ENCODE measurements at regions not wholly inside any gene's neighbourhood (a gene's known extent, or its start where the extent isn't known, plus 50 kb on each side); places are given as distances from the start of the nearest gene placed in this dataset.
"Not testable (repeated sequence)": the region's sequence is repeated elsewhere in the genome, so short reads cannot be mapped to it uniquely, and the experiment has no call there.

- no peak for DNase-seq (ENCODE audit: insufficient read length, low spot score)
- TF ChIP-seq POLR2AphosphoS5 (IDR thresholded peaks at IDR 0.05; ENCODE audit: low read depth, low read length), result no peak
- TF ChIP-seq POU2F2 (IDR thresholded peaks at IDR 0.05; ENCODE audit: low read depth, low read length), result no peak
- no peak for TF ChIP-seq PAX5 (IDR thresholded peaks at IDR 0.05; ENCODE audit: insufficient read depth, low read length, severe bottlenecking)
- no peak for FAIRE-seq
These were observed 771.4 kb upstream of the MMS22L start for GRCh38 chr6:98054453-98054852.

DNA sequence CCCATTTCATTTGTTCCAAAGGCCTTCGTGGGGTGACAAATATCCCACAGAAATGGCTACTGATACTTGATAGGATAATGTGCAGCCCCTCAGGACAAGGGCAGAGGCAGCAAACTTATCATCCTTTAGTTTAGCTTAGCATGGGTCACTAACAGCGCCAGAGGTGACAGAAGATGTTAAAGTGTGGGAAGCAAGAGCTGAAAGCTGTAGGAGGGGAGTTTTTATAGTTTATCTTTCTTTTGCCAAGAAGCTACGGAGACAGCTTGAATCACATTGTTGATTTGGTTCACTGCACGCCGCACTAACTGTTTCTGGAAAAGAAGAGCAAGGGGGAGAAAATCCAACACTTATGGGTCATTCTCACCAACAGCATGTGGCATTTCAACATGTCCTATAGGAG is 773.9 kb upstream of the MMS22L start:
- no peak for FAIRE-seq
- no peak for DNase-seq (ENCODE audit: insufficient read length, low spot score)
- TF ChIP-seq SPI1 (IDR thresholded peaks at IDR 0.05; ENCODE audit: low read depth, low read length) (no peak), TAF1 (IDR thresholded peaks at IDR 0.05; ENCODE audit: low read depth, low read length) (no peak), POU2F2 (IDR thresholded peaks at IDR 0.05; ENCODE audit: low read depth, low read length) (no peak), POLR2A (IDR thresholded peaks at IDR 0.05; ENCODE audit: low read depth, low read length) (no peak), PAX5 (IDR thresholded peaks at IDR 0.05; ENCODE audit: insufficient read depth, low read length, severe bottlenecking) (no peak), POLR2AphosphoS5 (IDR thresholded peaks at IDR 0.05; ENCODE audit: low read depth, low read length) (no peak)

- TF ChIP-seq POLR2A (IDR thresholded peaks at IDR 0.05; ENCODE audit: low read depth, low read length), result no peak
- no peak for FAIRE-seq
- no peak for DNase-seq (ENCODE audit: insufficient read length, low spot score)
These were observed 767.0 kb upstream of the POU3F2 start for GRCh38 chr6:98067375-98067774.

- not testable (repeated sequence) for FAIRE-seq; DNase-seq (ENCODE audit: insufficient read length, low spot score)
These were observed 745.8 kb upstream of the POU3F2 start for GRCh38 chr6:98088537-98088936.

- TF ChIP-seq POU2F2 (IDR thresholded peaks at IDR 0.05; ENCODE audit: low read depth, low read length) (no peak), PAX5 (IDR thresholded peaks at IDR 0.05; ENCODE audit: insufficient read depth, low read length, severe bottlenecking) (no peak), SPI1 (IDR thresholded peaks at IDR 0.05; ENCODE audit: low read depth, low read length) (no peak), TAF1 (IDR thresholded peaks at IDR 0.05; ENCODE audit: low read depth, low read length) (no peak), POLR2A (IDR thresholded peaks at IDR 0.05; ENCODE audit: low read depth, low read length) (no peak), POLR2AphosphoS5 (IDR thresholded peaks at IDR 0.05; ENCODE audit: low read depth, low read length) (no peak)
- FAIRE-seq, result no peak
- DNase-seq (ENCODE audit: insufficient read length, low spot score), result no peak
These were observed 742.0 kb upstream of the POU3F2 start for GRCh38 chr6:98092331-98092730.

DNA sequence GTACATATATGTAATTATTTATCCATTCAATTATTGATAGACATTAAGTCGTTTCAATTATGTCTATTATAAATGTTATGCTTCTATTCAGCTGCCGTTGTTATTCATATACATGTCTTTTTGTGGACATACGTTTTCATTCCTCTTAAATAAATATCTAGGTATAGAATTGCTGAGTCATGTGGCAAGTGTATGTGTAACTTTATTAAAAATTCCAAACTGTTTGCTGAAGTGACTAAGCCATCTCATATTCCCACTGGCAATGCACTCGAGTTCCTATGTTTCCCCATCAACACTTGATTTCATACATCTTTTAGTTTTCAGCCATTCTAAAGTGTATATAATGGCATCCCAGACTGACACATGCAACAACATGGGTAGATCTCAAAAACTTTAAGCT is 739.7 kb upstream of the POU3F2 start:
- FAIRE-seq, result no peak
- DNase-seq (ENCODE audit: insufficient read length, low spot score), result no peak
- TF ChIP-seq POLR2AphosphoS5 (IDR thresholded peaks at IDR 0.05; ENCODE audit: low read depth, low read length), result no peak
- TF ChIP-seq POU2F2 (IDR thresholded peaks at IDR 0.05; ENCODE audit: low read depth, low read length), result no peak
- TF ChIP-seq TAF1 (IDR thresholded peaks at IDR 0.05; ENCODE audit: low read depth, low read length), result no peak
- no peak for TF ChIP-seq PAX5 (IDR thresholded peaks at IDR 0.05; ENCODE audit: insufficient read depth, low read length, severe bottlenecking)
- no peak for TF ChIP-seq POLR2A (IDR thresholded peaks at IDR 0.05; ENCODE audit: low read depth, low read length)
- TF ChIP-seq SPI1 (IDR thresholded peaks at IDR 0.05; ENCODE audit: low read depth, low read length), result no peak

DNA sequence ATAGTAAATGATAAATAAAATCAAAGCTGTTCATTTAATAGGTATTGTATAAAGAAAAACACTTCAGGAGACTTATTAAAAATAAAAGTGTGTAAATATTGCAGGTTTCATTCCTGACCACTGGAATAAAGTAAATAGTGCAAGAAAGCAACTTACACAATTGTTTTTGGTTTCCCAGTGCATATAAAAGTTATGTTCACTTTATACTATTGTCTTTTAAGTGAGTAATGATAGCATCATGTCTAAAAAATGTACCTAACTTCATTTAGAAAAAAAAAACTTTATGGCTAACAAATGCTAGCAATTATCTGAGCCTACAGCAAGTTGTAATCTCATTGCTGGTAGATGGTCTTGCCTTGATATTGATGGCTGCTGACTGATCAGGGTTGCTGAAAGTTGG is 726.6 kb upstream of the POU3F2 start:
- DNase-seq (ENCODE audit: insufficient read length, low spot score) (no peak), FAIRE-seq (no peak)
- TF ChIP-seq TAF1 (IDR thresholded peaks at IDR 0.05; ENCODE audit: low read depth, low read length) (no peak), POU2F2 (IDR thresholded peaks at IDR 0.05; ENCODE audit: low read depth, low read length) (no peak), POLR2AphosphoS5 (IDR thresholded peaks at IDR 0.05; ENCODE audit: low read depth, low read length) (no peak), SPI1 (IDR thresholded peaks at IDR 0.05; ENCODE audit: low read depth, low read length) (no peak), POLR2A (IDR thresholded peaks at IDR 0.05; ENCODE audit: low read depth, low read length) (no peak), PAX5 (IDR thresholded peaks at IDR 0.05; ENCODE audit: insufficient read depth, low read length, severe bottlenecking) (no peak)

DNA sequence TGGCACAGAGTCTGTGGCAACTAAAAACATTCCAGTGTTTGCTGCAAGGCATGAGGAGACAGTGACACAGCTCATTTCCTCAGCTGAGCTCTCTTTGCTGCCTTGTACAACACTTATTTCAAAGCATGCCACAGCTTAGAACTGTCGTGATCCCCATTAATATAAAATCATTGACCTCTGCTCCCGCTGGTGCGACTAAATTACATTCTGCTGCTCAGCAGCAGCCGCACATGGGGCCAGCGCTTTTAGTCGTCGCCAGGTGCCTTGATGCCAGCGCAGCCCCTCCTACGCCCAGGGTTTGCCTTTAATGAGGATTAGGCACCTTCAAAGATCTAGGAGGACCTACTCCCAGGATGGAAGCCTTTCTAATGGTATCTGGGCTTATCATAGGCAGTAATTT is 717.9 kb upstream of the POU3F2 start:
- no peak for DNase-seq (ENCODE audit: insufficient read length, low spot score)
- no peak for FAIRE-seq
- TF ChIP-seq PAX5 (IDR thresholded peaks at IDR 0.05; ENCODE audit: insufficient read depth, low read length, severe bottlenecking) (no peak), TAF1 (IDR thresholded peaks at IDR 0.05; ENCODE audit: low read depth, low read length) (no peak), SPI1 (IDR thresholded peaks at IDR 0.05; ENCODE audit: low read depth, low read length) (no peak), POU2F2 (IDR thresholded peaks at IDR 0.05; ENCODE audit: low read depth, low read length) (no peak), POLR2AphosphoS5 (IDR thresholded peaks at IDR 0.05; ENCODE audit: low read depth, low read length) (no peak), POLR2A (IDR thresholded peaks at IDR 0.05; ENCODE audit: low read depth, low read length) (no peak)

DNA sequence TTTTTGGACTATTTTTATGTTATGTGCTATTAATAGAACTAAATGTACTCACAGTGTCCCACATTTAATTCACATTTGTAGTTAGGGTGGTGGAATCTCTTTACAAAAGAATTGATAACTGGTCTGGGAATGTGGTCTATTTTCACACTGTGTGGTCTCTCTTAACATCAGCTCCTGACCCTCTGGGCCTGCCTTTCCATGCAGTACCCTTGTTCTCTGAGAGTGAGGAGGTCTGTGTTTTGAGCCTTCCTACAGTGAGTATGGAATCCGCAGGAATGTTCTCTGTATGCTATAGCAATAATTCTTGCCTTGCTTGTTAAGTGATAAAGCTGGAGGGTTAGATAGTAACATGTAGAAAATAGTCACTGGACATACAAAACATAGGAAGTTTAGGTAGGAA is 717.3 kb upstream of the POU3F2 start:
- DNase-seq (ENCODE audit: insufficient read length, low spot score) (no peak), FAIRE-seq (no peak)
- TF ChIP-seq POLR2AphosphoS5 (IDR thresholded peaks at IDR 0.05; ENCODE audit: low read depth, low read length), result no peak
- no peak for TF ChIP-seq SPI1 (IDR thresholded peaks at IDR 0.05; ENCODE audit: low read depth, low read length)
- TF ChIP-seq TAF1 (IDR thresholded peaks at IDR 0.05; ENCODE audit: low read depth, low read length), result no peak
- TF ChIP-seq PAX5 (IDR thresholded peaks at IDR 0.05; ENCODE audit: insufficient read depth, low read length, severe bottlenecking), result no peak
- TF ChIP-seq POLR2A (IDR thresholded peaks at IDR 0.05; ENCODE audit: low read depth, low read length), result no peak
- TF ChIP-seq POU2F2 (IDR thresholded peaks at IDR 0.05; ENCODE audit: low read depth, low read length), result no peak

DNA sequence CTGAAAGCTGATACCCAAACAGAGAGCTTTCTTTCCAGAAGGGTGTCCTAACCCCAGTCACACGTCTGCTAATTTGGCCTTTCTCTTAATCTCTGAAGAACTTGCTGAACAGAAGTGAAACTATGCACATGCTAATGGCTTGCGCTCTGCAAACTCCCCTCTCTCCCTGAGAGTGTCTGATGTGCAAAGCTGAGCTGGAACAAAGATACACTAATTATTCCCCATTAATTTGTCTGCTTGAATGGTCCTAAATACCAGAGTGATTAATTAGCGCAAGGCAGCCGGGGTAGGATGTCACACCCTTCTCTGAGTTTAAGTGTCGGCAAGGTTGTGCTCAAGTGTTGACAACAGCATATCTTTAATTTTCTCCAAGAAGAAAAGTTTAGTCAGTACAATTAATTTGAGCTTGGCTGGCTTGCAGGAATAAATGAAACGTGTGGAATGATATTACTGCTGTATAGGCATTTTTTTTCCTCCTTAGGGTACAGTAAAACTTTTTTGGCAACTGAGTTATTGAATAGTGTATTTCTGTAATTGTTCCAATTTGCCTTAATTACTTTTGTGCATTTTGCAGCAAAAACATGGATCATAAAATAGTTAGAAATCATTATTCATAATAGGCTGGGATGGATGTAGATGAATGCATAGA is 715.9 kb upstream of the POU3F2 start:
- FAIRE-seq, result no peak
- TF ChIP-seq TAF1 (IDR thresholded peaks at IDR 0.05; ENCODE audit: low read depth, low read length) (no peak), SPI1 (IDR thresholded peaks at IDR 0.05; ENCODE audit: low read depth, low read length) (0 out of 2 replicates have a peak, but pooled peaks have one; percentile 11), POLR2A (IDR thresholded peaks at IDR 0.05; ENCODE audit: low read depth, low read length) (no peak), POLR2AphosphoS5 (IDR thresholded peaks at IDR 0.05; ENCODE audit: low read depth, low read length) (no peak)
- no peak for DNase-seq (ENCODE audit: insufficient read length, low spot score)

- FAIRE-seq (no peak), DNase-seq (ENCODE audit: insufficient read length, low spot score) (no peak)
- TF ChIP-seq TAF1 (IDR thresholded peaks at IDR 0.05; ENCODE audit: low read depth, low read length), result no peak
- TF ChIP-seq POU2F2 (IDR thresholded peaks at IDR 0.05; ENCODE audit: low read depth, low read length), result no peak
- TF ChIP-seq POLR2A (IDR thresholded peaks at IDR 0.05; ENCODE audit: low read depth, low read length), result no peak
- TF ChIP-seq PAX5 (IDR thresholded peaks at IDR 0.05; ENCODE audit: insufficient read depth, low read length, severe bottlenecking), result no peak
These were observed 710.2 kb upstream of the POU3F2 start for GRCh38 chr6:98124171-98124570.
